Ectodermal cell (in vitro differentiated cells): ENCODE measurements at regions not wholly inside any gene's neighbourhood (a gene's known extent, or its start where the extent isn't known, plus 50 kb on each side); places are given as distances from the start of the nearest gene placed in this dataset.

Experiments used
- H3K27ac ChIP-seq: 2 replicates; pipeline ENCODE4 v1.7.0; 2013; ENCODE audit warnings: mild to moderate bottlenecking, low read depth, low read length; ENCODE audit not compliant: insufficient read depth, poor library complexity, severe bottlenecking
- H3K27me3 ChIP-seq: 2 replicates; pipeline ENCODE4 v1.7.0; 2013; ENCODE audit warnings: mild to moderate bottlenecking, low read length; ENCODE audit not compliant: insufficient read depth, control insufficient read depth, poor library complexity, severe bottlenecking
- H3K36me3 ChIP-seq: one replicate; pipeline ENCODE4 v1.7.0; 2013; ENCODE audit warnings: low read length; ENCODE audit not compliant: control insufficient read depth, insufficient read depth
- H3K4me1 ChIP-seq: one replicate; pipeline ENCODE4 v1.7.0; 2013; ENCODE audit warnings: low read length; ENCODE audit not compliant: control insufficient read depth, insufficient read depth
- H3K4me3 ChIP-seq: 2 replicates; pipeline ENCODE4 v1.7.0; 2013; ENCODE audit warnings: low read depth, low read length, control low read depth; ENCODE audit not compliant: insufficient read depth
- H3K9me3 ChIP-seq: 2 replicates; pipeline ENCODE4 v1.7.0; 2013; ENCODE audit warnings: mild to moderate bottlenecking, low read length, moderate library complexity; ENCODE audit not compliant: control insufficient read depth
- WGBS, 2 experiments: methylation state at CpG; one replicate each; pipeline ENCODE4 v1.1.7; 2013; ENCODE audit warnings: missing lambda C conversion rate in 2 of 2; 5-methylcytosine and 5-hydroxymethylcytosine counted together

DNA sequence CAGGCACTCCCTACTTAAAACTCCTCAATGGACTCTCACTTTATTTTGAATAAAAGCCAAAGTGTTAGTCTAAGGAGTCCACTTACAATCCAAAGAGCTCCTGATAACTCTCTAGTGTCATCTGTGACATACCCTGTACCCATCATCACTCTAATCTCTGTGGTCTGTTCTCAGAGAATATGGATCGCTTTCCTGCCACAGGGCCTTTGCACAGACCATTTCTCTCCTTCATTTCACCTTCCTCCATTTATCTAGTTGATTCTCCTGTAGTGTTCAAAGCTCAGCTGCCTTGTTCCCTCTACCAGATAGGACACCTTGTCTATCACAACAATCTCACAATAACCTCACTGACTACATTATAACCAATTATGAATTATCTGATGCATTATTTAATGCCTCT is 185.4 kb upstream of the KBTBD8 start:
- H3K27me3 ChIP-seq, result no peaks in the 10 kb centered on the region
- H3K36me3 ChIP-seq, result no peaks in the 10 kb centered on the region
- H3K27ac ChIP-seq, result no peak overlapping the region
- WGBS, 2 experiments, result 94 to 100% methylated on average over 1 of the region's 1 CpG
- H3K9me3 ChIP-seq, result no peaks in the 10 kb centered on the region
- H3K4me3 ChIP-seq, result no peak overlapping the region
- peaks cover 5% of the 10 kb centered on the region for H3K4me1 ChIP-seq

DNA sequence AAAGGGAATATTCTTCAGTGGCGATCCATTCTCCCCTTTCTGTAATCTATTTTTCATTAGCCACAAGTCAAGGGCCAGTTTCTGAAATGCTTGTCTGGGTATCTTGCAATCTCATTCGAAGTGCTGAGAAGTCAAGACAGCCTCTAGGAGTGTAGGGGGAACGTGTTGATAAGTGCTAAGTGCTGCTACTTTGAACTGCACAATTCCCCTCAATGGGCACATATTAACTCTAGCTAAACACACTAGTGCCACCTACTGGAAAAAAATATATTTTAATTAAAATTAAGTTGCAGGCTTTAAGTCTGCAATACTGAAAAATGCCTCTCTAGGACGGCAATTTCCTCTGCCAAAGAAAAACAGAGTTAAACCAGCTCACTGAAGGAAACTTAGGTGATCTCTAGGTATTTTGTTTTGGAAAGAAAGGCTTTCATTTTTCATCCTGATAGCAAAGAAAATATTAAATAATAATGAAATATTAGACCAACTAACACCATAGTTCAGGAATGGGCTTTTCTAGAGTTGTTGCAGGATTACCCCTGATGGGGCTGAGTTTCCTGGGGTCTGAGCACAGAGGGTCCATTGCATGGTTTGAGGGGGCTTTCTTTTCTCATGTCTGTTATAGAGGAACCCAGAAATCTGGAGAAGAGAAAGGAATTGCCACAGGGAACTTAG is 181.9 kb upstream of the KBTBD8 start:
- no peaks in the 10 kb centered on the region for H3K36me3 ChIP-seq
- no peaks in the 10 kb centered on the region for H3K9me3 ChIP-seq
- no peak overlapping the region for H3K27ac ChIP-seq
- no peak overlapping the region for H3K4me3 ChIP-seq
- WGBS, 2 experiments, result 52 to 57% methylated on average over 2 to 3 of the region's 4 CpGs
- H3K27me3 ChIP-seq, result no peaks in the 10 kb centered on the region
- peaks cover 12% of the 10 kb centered on the region for H3K4me1 ChIP-seq

DNA sequence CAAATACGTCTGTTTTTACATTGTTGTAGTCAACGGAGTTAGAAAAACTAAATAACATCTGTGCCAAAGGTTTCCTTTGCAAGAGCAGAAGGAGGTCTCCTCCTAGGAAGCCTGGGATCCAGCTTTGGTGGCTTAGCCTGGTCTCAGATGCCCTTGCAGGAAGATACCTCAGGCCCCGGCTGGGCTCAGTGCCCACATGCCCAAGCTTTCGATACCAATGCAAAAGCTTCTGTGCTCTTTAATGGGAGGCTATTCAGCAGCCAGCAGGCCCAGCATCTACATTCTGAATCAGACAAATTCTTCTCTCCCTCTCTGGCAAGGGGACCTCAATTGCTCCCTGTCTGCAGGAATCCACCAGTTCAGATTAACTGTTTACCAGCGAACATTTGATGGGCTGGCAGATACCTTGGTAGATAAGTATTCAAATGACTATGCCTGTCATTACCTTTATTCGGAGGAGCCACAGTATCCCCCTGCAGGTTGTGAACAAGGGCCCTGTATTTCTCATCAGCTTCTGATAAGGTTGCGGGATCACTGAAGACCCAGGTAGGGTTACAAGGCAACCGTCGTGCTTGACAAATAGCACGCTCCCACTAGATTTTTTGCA is 180.1 kb upstream of the KBTBD8 start:
- no peak overlapping the region for H3K4me3 ChIP-seq
- peaks cover 12% of the 10 kb centered on the region for H3K4me1 ChIP-seq
- no peaks in the 10 kb centered on the region for H3K9me3 ChIP-seq
- H3K36me3 ChIP-seq, result no peaks in the 10 kb centered on the region
- no peaks in the 10 kb centered on the region for H3K27me3 ChIP-seq
- no peak overlapping the region for H3K27ac ChIP-seq
- 86 to 88% methylated on average over 10 of the region's 10 CpGs for WGBS, 2 experiments

DNA sequence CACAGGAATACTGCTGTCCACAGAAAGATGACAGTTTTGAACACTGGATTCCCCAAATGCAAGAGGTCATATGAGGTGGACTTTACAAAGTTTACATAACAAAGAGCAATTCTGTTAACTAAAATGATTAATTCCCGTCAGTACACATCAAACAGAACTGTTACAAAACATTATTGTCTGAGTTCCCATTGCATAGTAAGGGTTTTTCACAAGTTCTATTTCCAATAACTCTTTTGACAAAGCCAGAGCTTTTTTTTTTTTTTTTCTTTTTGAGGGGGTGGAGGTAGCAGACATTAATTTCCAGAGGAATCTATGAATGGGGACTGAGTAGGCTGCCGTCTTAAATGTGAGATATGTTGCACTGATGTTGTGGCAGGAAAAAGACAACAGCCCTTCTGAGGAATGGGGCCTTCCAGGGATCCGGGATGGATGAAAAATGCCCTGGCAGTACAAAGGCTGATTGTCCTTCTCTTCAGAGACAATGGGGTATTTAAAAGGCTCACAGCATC is 178.1 kb upstream of the KBTBD8 start:
- Histone ChIP-seq H3K36me3 (no peaks in the 10 kb centered on the region), H3K4me3 (no peak overlapping the region), H3K27ac (peak overlapping the region; percentile 67), H3K4me1 (peaks cover 8% of the 10 kb centered on the region), H3K27me3 (no peaks in the 10 kb centered on the region), H3K9me3 (no peaks in the 10 kb centered on the region)
- WGBS, 2 experiments, result 37% methylated on average over 3 of the region's 3 CpGs

DNA sequence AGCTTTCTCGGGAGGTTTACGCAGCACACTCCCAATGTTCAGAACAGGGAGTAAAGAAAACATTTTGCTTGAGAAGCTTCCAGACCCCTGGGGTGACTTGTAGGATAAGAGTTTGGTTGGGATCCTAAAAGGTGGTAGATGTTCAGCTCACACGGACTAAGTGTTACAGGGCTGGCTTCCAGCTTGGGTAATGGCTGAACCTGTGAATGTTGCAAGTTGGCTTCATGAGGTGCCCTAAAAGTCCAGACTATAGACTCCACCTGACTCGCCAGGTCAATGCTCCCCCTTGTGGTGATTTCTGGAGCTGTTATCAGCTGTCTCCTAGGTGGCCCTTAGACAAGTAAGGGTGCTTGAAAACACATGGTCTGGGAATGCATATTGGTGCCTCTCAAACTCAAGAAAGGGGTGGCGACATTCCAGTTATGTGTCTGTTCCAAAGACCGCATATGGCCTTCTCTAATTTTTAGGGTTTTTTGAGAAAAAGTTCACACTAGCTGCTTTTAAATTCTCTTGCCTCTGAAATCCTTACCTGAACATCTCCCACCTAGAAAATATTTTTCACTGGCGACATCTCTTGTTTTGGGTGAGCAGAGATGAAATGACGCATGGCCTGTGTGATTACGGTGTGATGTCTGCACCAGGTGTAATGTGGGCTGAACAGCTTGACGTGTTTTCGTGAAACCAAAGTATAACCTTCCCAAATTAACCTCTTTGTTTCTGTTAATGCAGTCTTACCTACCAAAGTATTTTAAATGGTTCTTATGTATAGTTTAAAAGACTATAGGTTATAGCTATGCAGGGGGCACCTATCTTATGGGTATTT is 175.7 kb upstream of the KBTBD8 start:
- 80 to 83% methylated on average over 11 of the region's 11 CpGs for WGBS, 2 experiments
- Histone ChIP-seq H3K9me3 (no peaks in the 10 kb centered on the region), H3K36me3 (no peaks in the 10 kb centered on the region), H3K4me3 (no peak overlapping the region), H3K27ac (no peak overlapping the region), H3K4me1 (peaks cover 7% of the 10 kb centered on the region), H3K27me3 (no peaks in the 10 kb centered on the region)

DNA sequence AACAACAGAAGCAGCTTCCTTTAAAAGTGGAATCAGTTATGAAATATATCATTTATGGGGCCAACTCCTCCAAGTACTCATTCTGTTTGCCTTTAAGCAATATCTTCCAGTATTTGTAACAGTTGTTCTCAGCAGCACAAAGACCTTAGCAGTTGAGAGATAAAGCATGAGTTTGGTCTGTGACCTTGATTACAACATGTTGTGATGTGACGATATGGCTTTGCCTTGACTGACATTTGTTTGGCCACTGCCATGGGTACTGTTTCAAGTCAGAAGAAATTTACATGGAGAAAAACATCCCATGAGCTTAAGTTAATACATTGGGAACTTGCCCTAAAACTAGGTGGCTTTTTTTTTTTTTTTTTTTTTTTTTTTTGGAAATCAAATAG is 175.1 kb upstream of the KBTBD8 start:
- Histone ChIP-seq H3K9me3 (no peaks in the 10 kb centered on the region), H3K4me3 (no peak overlapping the region), H3K27ac (no peak overlapping the region), H3K4me1 (peaks cover 7% of the 10 kb centered on the region), H3K36me3 (no peaks in the 10 kb centered on the region), H3K27me3 (no peaks in the 10 kb centered on the region)
- WGBS, 2 experiments, result 95 to 100% methylated on average over 1 of the region's 1 CpG

DNA sequence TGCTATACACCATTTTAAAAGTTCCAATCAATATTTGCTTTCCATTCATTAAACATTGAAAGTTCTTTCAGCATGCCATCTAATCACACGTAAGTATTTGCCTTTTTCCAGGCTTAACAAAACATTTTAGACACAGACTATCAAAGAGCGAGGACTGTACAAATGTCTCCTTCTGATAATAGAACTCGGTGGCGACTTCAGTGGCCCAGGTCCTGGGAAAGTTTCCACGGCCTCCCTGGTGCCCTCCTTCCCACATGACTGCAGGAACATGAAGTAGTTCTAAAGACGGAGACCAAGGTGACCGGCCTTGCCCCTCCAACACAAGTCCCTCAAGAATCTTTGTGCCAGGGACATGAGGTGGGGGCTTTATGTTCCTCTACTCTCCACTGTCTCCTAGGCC is 174.6 kb upstream of the KBTBD8 start:
- 94 to 96% methylated on average over 7 of the region's 7 CpGs for WGBS, 2 experiments
- Histone ChIP-seq H3K4me1 (peaks cover 7% of the 10 kb centered on the region), H3K9me3 (no peaks in the 10 kb centered on the region), H3K27ac (no peak overlapping the region), H3K4me3 (no peak overlapping the region), H3K36me3 (no peaks in the 10 kb centered on the region), H3K27me3 (no peaks in the 10 kb centered on the region)

DNA sequence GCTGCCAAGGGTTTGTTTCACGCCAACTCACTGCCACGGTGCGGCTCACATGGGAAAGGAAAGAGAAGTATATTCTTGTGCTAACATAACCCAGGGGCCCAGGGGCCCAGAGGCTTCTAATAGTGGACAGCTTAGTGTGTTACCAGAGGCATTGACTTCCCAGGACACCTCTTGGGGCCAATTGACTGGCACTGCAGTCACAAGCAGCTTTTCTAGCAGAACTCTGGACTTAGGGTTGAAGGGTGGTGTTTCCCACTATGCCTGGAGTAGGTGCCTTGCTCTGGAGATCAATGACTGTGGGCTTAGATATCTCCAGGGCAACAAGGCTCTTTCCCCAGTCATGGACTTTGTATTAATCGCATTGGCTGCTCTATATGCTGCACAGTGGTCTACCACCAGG is 172.7 kb upstream of the KBTBD8 start:
- 96 to 98% methylated on average over 4 of the region's 4 CpGs for WGBS, 2 experiments
- H3K9me3 ChIP-seq, result no peaks in the 10 kb centered on the region

DNA sequence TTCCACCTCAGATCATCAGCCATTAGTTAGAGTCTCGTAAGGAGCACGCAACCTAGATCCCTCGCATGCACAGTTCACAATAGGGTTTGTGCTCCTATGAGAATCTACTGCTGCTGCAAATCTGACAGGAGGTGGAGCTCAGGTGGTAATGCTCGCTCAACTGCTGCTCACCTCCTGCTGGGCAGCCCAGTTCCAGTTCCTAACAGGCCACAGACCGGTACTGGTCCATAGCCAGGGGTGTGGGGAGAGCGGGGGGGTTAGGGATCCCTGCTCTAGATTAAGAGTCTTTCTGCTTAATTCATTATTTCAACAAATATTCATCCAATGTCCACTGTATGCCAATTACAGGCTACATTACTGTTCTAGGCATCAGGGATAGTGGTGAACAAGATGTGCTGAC is 170.4 kb upstream of the KBTBD8 start:
- Histone ChIP-seq H3K9me3 (no peaks in the 10 kb centered on the region), H3K36me3 (no peaks in the 10 kb centered on the region), H3K4me3 (no peak overlapping the region), H3K27me3 (no peaks in the 10 kb centered on the region), H3K4me1 (no peaks in the 10 kb centered on the region), H3K27ac (no peak overlapping the region)
- WGBS, 2 experiments, result 81 to 83% methylated on average over 5 to 6 of the region's 6 CpGs

More for the DNA sequence above, 172.7 kb upstream of the KBTBD8 start:
- peaks cover 4% of the 10 kb centered on the region for H3K4me1 ChIP-seq
- H3K27me3 ChIP-seq, result no peaks in the 10 kb centered on the region
- H3K27ac ChIP-seq, result no peak overlapping the region
- no peaks in the 10 kb centered on the region for H3K36me3 ChIP-seq
- H3K4me3 ChIP-seq, result no peak overlapping the region

DNA sequence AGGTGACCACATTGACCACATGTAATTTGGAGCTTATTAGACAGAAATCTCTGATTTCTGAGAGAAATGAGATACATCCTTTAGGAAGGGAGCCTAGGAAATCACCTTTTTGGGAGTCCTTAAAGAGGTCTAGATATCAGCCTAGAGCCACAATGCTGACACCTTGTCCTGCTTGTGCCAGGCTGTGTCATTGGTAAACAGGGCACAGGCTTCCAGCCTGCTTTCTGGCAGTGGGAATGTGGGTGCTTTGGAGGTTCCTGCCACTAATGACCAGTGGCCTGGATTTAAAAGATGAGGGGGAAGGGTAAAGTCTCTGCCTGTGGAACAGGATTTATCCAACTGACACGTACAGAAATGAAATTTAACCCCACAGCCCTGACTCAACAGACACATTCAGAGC is 169.8 kb upstream of the KBTBD8 start:
- no peak overlapping the region for H3K4me3 ChIP-seq
- H3K27me3 ChIP-seq, result no peaks in the 10 kb centered on the region
- WGBS, 2 experiments, result 100% methylated on average over 1 of the region's 1 CpG
- no peaks in the 10 kb centered on the region for H3K9me3 ChIP-seq
- H3K4me1 ChIP-seq, result no peaks in the 10 kb centered on the region
- no peaks in the 10 kb centered on the region for H3K36me3 ChIP-seq
- no peak overlapping the region for H3K27ac ChIP-seq
